SK-N-SH (cell line): ENCODE measurements at regions not wholly inside any gene's neighbourhood (a gene's known extent, or its start where the extent isn't known, plus 50 kb on each side); places are given as distances from the start of the nearest gene placed in this dataset.

Experiments
- ELF1 ChIP-seq: IDR thresholded peaks from 2 replicates; pipeline ENCODE4 v1.4.0; 2012
- POLR2AphosphoS5 ChIP-seq: IDR thresholded peaks from 2 replicates; pipeline ENCODE4 v1.6.1; 2012; ENCODE audit warnings: low read depth, low read length
- TF ChIP-seq, protein P1 (sequence below): fragments of 150-350 bp; IDR thresholded peaks from 2 replicates; pipeline ENCODE4 v1.6.1; 2016; ENCODE audit warnings: mild to moderate bottlenecking, low read depth, low read length
- TF ChIP-seq, protein P2 (sequence below): fragments of 200-600 bp; sonication (generic); IDR thresholded peaks from 2 replicates; pipeline ENCODE4 v1.6.1; 2017; ENCODE audit warnings: antibody characterized with exemption, mild to moderate bottlenecking, moderate library complexity

DNA sequence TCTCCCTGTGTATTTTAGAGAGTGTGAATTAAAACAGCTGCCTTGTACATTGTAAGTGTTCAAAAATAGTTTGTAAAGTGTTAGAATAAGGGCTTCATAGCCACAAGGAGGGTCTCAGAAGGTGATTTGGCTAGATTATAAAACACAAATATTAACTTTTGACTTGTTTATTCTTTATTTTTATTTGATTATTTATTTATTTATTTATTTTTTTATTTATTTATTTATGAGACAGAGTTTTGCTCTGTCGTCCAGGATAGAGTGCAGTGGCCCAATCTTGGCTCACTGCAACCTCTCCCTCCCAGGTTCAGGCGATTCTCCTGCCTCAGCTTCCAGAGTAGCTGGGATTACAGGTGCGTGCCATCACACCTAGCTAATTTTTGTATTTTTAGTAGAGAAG is 111.5 kb upstream of the RBFOX1 start:
- TF ChIP-seq POLR2AphosphoS5 (no peak), ELF1 (no peak)
- TF ChIP-seq, protein P1, sequence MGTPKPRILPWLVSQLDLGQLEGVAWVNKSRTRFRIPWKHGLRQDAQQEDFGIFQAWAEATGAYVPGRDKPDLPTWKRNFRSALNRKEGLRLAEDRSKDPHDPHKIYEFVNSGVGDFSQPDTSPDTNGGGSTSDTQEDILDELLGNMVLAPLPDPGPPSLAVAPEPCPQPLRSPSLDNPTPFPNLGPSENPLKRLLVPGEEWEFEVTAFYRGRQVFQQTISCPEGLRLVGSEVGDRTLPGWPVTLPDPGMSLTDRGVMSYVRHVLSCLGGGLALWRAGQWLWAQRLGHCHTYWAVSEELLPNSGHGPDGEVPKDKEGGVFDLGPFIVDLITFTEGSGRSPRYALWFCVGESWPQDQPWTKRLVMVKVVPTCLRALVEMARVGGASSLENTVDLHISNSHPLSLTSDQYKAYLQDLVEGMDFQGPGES = no peak
- TF ChIP-seq, protein P2, sequence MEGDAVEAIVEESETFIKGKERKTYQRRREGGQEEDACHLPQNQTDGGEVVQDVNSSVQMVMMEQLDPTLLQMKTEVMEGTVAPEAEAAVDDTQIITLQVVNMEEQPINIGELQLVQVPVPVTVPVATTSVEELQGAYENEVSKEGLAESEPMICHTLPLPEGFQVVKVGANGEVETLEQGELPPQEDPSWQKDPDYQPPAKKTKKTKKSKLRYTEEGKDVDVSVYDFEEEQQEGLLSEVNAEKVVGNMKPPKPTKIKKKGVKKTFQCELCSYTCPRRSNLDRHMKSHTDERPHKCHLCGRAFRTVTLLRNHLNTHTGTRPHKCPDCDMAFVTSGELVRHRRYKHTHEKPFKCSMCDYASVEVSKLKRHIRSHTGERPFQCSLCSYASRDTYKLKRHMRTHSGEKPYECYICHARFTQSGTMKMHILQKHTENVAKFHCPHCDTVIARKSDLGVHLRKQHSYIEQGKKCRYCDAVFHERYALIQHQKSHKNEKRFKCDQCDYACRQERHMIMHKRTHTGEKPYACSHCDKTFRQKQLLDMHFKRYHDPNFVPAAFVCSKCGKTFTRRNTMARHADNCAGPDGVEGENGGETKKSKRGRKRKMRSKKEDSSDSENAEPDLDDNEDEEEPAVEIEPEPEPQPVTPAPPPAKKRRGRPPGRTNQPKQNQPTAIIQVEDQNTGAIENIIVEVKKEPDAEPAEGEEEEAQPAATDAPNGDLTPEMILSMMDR = no peak
